ENCODE measurements at regions not wholly inside any gene's neighbourhood (a gene's known extent, or its start where the extent isn't known, plus 50 kb on each side); places are given as distances from the start of the nearest gene placed in this dataset.

- Histone ChIP-seq H3K36me3 (ENCODE audit: control insufficient read depth, low read depth, low read length) (no peaks in the 10 kb centered on the region), H3K4me1 (ENCODE audit: control insufficient read depth, low read depth, low read length) (no peaks in the 10 kb centered on the region), H3K27me3 (ENCODE audit: control insufficient read depth, insufficient read depth, low read length) (no peaks in the 10 kb centered on the region), H3K9me3 (ENCODE audit: control insufficient read depth, low read depth, low read length) (no peaks in the 10 kb centered on the region), H3K27ac (ENCODE audit: low read length) (no peak overlapping the region), H3K4me3 (ENCODE audit: low read length) (no peak overlapping the region), H3K9ac (ENCODE audit: low read length) (no peak overlapping the region)
Observed at GRCh38 chr20:51196991-51197651, 174.2 kb upstream of the KCNG1 start.

- Histone ChIP-seq H3K4me3 (ENCODE audit: low read length) (no peak overlapping the region), H3K4me1 (ENCODE audit: control insufficient read depth, low read depth, low read length) (no peaks in the 10 kb centered on the region), H3K9me3 (ENCODE audit: control insufficient read depth, low read depth, low read length) (no peaks in the 10 kb centered on the region), H3K9ac (ENCODE audit: low read length) (no peak overlapping the region), H3K27ac (ENCODE audit: low read length) (no peak overlapping the region), H3K36me3 (ENCODE audit: control insufficient read depth, low read depth, low read length) (no peaks in the 10 kb centered on the region), H3K27me3 (ENCODE audit: control insufficient read depth, insufficient read depth, low read length) (no peaks in the 10 kb centered on the region)
Observed at GRCh38 chr20:51195990-51196389, 173.1 kb upstream of the KCNG1 start.

- Histone ChIP-seq H3K27me3 (ENCODE audit: control insufficient read depth, insufficient read depth, low read length) (no peaks in the 10 kb centered on the region), H3K4me3 (ENCODE audit: low read length) (no peak overlapping the region), H3K9ac (ENCODE audit: low read length) (no peak overlapping the region), H3K4me1 (ENCODE audit: control insufficient read depth, low read depth, low read length) (no peaks in the 10 kb centered on the region), H3K27ac (ENCODE audit: low read length) (no peak overlapping the region), H3K36me3 (ENCODE audit: control insufficient read depth, low read depth, low read length) (no peaks in the 10 kb centered on the region), H3K9me3 (ENCODE audit: control insufficient read depth, low read depth, low read length) (no peaks in the 10 kb centered on the region)
Observed at GRCh38 chr20:51195419-51195901, 172.6 kb upstream of the KCNG1 start.

- Histone ChIP-seq H3K4me1 (ENCODE audit: control insufficient read depth, low read depth, low read length) (no peaks in the 10 kb centered on the region), H3K9ac (ENCODE audit: low read length) (no peak overlapping the region), H3K4me3 (ENCODE audit: low read length) (no peak overlapping the region), H3K27me3 (ENCODE audit: control insufficient read depth, insufficient read depth, low read length) (no peaks in the 10 kb centered on the region), H3K27ac (ENCODE audit: low read length) (no peak overlapping the region), H3K36me3 (ENCODE audit: control insufficient read depth, low read depth, low read length) (no peaks in the 10 kb centered on the region), H3K9me3 (ENCODE audit: control insufficient read depth, low read depth, low read length) (no peaks in the 10 kb centered on the region)
Observed at GRCh38 chr20:51193066-51193772, 170.3 kb upstream of the KCNG1 start.

- Histone ChIP-seq H3K27ac (ENCODE audit: low read length) (no peak overlapping the region), H3K4me1 (ENCODE audit: control insufficient read depth, low read depth, low read length) (no peaks in the 10 kb centered on the region), H3K27me3 (ENCODE audit: control insufficient read depth, insufficient read depth, low read length) (no peaks in the 10 kb centered on the region), H3K9ac (ENCODE audit: low read length) (no peak overlapping the region), H3K36me3 (ENCODE audit: control insufficient read depth, low read depth, low read length) (no peaks in the 10 kb centered on the region), H3K4me3 (ENCODE audit: low read length) (no peak overlapping the region), H3K9me3 (ENCODE audit: control insufficient read depth, low read depth, low read length) (no peaks in the 10 kb centered on the region)
Observed at GRCh38 chr20:51190783-51191180, 167.9 kb upstream of the KCNG1 start.

- Histone ChIP-seq H3K27ac (ENCODE audit: low read length) (no peak overlapping the region), H3K9ac (ENCODE audit: low read length) (no peak overlapping the region), H3K4me3 (ENCODE audit: low read length) (no peak overlapping the region), H3K9me3 (ENCODE audit: control insufficient read depth, low read depth, low read length) (no peaks in the 10 kb centered on the region), H3K27me3 (ENCODE audit: control insufficient read depth, insufficient read depth, low read length) (no peaks in the 10 kb centered on the region), H3K36me3 (ENCODE audit: control insufficient read depth, low read depth, low read length) (no peaks in the 10 kb centered on the region), H3K4me1 (ENCODE audit: control insufficient read depth, low read depth, low read length) (no peaks in the 10 kb centered on the region)
Observed at GRCh38 chr20:51189814-51190782, 167.2 kb upstream of the KCNG1 start.

- no peak overlapping the region for H3K27ac ChIP-seq (ENCODE audit: low read length)
- H3K27me3 ChIP-seq (ENCODE audit: control insufficient read depth, insufficient read depth, low read length): no peaks in the 10 kb centered on the region
- H3K9me3 ChIP-seq (ENCODE audit: control insufficient read depth, low read depth, low read length): no peaks in the 10 kb centered on the region
- no peaks in the 10 kb centered on the region for H3K36me3 ChIP-seq (ENCODE audit: control insufficient read depth, low read depth, low read length)
- no peak overlapping the region for H3K4me3 ChIP-seq (ENCODE audit: low read length)
- no peak overlapping the region for H3K9ac ChIP-seq (ENCODE audit: low read length)
- H3K4me1 ChIP-seq (ENCODE audit: control insufficient read depth, low read depth, low read length): no peaks in the 10 kb centered on the region
Observed at GRCh38 chr20:51188941-51189340, 166.0 kb upstream of the KCNG1 start.

GRCh38 chr20:51187261-51187660, 164.4 kb upstream of the KCNG1 start:
- Histone ChIP-seq H3K9ac (ENCODE audit: low read length) (no peak overlapping the region), H3K27me3 (ENCODE audit: control insufficient read depth, insufficient read depth, low read length) (no peaks in the 10 kb centered on the region), H3K4me1 (ENCODE audit: control insufficient read depth, low read depth, low read length) (no peaks in the 10 kb centered on the region), H3K27ac (ENCODE audit: low read length) (no peak overlapping the region), H3K9me3 (ENCODE audit: control insufficient read depth, low read depth, low read length) (no peaks in the 10 kb centered on the region), H3K36me3 (ENCODE audit: control insufficient read depth, low read depth, low read length) (no peaks in the 10 kb centered on the region), H3K4me3 (ENCODE audit: low read length) (no peak overlapping the region)

GRCh38 chr20:51185861-51186260, 163.0 kb upstream of the KCNG1 start:
- Histone ChIP-seq H3K9ac (ENCODE audit: low read length) (no peak overlapping the region), H3K27me3 (ENCODE audit: control insufficient read depth, insufficient read depth, low read length) (no peaks in the 10 kb centered on the region), H3K4me3 (ENCODE audit: low read length) (no peak overlapping the region), H3K36me3 (ENCODE audit: control insufficient read depth, low read depth, low read length) (no peaks in the 10 kb centered on the region), H3K9me3 (ENCODE audit: control insufficient read depth, low read depth, low read length) (no peaks in the 10 kb centered on the region), H3K27ac (ENCODE audit: low read length) (no peak overlapping the region), H3K4me1 (ENCODE audit: control insufficient read depth, low read depth, low read length) (no peaks in the 10 kb centered on the region)

- H3K4me3 ChIP-seq (ENCODE audit: low read length): no peak overlapping the region
- H3K27me3 ChIP-seq (ENCODE audit: control insufficient read depth, insufficient read depth, low read length): no peaks in the 10 kb centered on the region
- H3K27ac ChIP-seq (ENCODE audit: low read length): no peak overlapping the region
- no peaks in the 10 kb centered on the region for H3K9me3 ChIP-seq (ENCODE audit: control insufficient read depth, low read depth, low read length)
- H3K36me3 ChIP-seq (ENCODE audit: control insufficient read depth, low read depth, low read length): no peaks in the 10 kb centered on the region
- H3K4me1 ChIP-seq (ENCODE audit: control insufficient read depth, low read depth, low read length): no peaks in the 10 kb centered on the region
- no peak overlapping the region for H3K9ac ChIP-seq (ENCODE audit: low read length)
Observed at GRCh38 chr20:51185277-51185676, 162.4 kb upstream of the KCNG1 start.

- Histone ChIP-seq H3K27ac (ENCODE audit: low read length) (no peak overlapping the region), H3K36me3 (ENCODE audit: control insufficient read depth, low read depth, low read length) (no peaks in the 10 kb centered on the region), H3K4me3 (ENCODE audit: low read length) (no peak overlapping the region), H3K9me3 (ENCODE audit: control insufficient read depth, low read depth, low read length) (no peaks in the 10 kb centered on the region), H3K27me3 (ENCODE audit: control insufficient read depth, insufficient read depth, low read length) (no peaks in the 10 kb centered on the region), H3K9ac (ENCODE audit: low read length) (no peak overlapping the region), H3K4me1 (ENCODE audit: control insufficient read depth, low read depth, low read length) (no peaks in the 10 kb centered on the region)
Observed at GRCh38 chr20:51184289-51184688, 161.4 kb upstream of the KCNG1 start.
